D721Med (cell line): ENCODE measurements at regions not wholly inside any gene's neighbourhood (a gene's known extent, or its start where the extent isn't known, plus 50 kb on each side); places are given as distances from the start of the nearest gene placed in this dataset.
"Not testable (repeated sequence)": the region's sequence is repeated elsewhere in the genome, so short reads cannot be mapped to it uniquely, and the experiment has no call there.

Experiments
- DNase-seq: peaks from one replicate; pipeline ENCODE4 v3.0.0; 2011; ENCODE audit warnings: low spot score; ENCODE audit not compliant: insufficient read length
- FAIRE-seq: peaks from 2 replicates; lab custom pipeline; 2011; peaks lifted over from hg19 to GRCh38; lab: Jason Lieb, UNC
- TF ChIP-seq, protein P1 (sequence below): IDR thresholded peaks from 2 replicates; pipeline ENCODE4 v1.5.1; 2012; ENCODE audit warnings: mild to moderate bottlenecking, control low read depth; ENCODE audit not compliant: insufficient read depth; ENCODE audit errors: missing control alignments

DNA sequence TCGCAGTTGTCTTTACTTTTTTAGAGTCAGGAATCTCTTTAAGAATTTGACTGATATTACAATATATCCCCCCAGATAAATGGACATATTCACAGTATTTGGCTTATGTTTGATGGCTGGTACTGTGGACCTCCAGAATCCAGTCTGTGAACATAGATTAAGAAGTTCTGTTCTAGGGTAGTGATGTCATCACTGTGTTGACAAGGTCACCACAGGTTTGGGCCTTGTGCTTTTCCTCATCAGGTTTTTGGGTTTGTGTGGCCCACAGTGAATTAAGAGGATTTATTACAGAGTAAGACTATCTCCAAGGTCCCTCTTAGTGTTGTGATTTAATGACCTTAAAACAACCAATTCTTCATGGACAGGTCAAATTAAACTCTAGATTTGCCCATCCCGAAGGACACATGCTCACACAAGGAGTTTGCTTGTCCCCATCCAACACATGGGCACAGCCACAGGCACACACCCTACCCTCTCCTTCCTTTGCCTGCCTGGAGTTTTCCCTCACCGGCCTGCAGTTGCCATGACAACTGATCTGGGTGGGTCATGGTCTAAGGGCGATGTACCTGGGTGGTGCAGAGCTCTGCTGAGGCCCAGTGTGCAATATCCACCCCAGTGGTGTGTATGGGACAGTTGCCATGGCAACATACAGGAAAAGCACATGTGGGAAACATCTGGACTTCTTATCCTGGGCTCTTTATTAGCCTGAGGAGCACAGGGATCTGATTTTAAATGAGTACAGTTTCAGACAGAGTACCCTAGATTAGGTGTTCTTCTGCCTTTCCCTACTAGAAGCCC, 98.6 kb downstream of the NAV1 start:
- TF ChIP-seq, protein P1, sequence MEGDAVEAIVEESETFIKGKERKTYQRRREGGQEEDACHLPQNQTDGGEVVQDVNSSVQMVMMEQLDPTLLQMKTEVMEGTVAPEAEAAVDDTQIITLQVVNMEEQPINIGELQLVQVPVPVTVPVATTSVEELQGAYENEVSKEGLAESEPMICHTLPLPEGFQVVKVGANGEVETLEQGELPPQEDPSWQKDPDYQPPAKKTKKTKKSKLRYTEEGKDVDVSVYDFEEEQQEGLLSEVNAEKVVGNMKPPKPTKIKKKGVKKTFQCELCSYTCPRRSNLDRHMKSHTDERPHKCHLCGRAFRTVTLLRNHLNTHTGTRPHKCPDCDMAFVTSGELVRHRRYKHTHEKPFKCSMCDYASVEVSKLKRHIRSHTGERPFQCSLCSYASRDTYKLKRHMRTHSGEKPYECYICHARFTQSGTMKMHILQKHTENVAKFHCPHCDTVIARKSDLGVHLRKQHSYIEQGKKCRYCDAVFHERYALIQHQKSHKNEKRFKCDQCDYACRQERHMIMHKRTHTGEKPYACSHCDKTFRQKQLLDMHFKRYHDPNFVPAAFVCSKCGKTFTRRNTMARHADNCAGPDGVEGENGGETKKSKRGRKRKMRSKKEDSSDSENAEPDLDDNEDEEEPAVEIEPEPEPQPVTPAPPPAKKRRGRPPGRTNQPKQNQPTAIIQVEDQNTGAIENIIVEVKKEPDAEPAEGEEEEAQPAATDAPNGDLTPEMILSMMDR: no peak
- no peak for DNase-seq
- no peak for FAIRE-seq

DNA sequence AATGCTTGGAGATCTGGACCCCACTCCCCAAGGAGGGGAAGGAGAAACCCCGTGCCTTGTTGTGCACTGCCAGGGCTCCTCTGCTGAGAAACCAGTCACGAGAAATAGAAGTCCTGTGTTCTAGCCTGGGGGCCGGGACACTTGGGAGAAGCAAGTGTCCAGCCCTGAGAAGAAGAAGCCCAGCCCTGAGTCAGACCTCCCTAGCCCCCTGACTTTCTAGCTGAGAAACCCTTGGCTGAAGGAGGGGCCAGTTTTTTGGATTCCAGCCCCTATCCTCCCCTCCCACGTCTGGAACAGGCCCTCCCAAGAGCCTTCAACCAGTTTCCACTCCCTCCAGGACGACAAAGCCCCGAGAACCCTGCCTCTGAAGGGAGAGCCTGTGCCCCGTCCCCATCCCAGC, 100.5 kb downstream of the NAV1 start:
- TF ChIP-seq, protein P1: no peak
- FAIRE-seq (no peak), DNase-seq (no peak)

DNA sequence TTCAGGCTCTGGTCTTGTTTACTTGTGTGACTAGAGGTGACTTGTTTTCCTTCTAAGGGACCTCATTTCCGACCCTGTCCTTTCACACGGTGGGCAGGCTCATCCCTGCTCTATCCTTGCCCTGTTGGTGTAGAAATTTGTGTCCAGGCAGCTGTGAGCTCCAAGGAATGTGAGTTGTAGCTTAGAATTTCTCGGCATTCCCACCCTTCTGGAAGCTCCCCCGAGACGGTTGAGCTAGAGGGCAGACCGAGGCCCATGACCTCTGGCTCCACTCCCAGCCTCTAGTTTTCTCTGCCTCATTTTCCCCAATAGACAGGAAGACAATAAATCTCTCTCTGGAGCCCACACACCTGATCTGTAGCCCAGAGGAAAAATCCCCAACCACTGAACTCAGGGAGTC, 100.9 kb downstream of the NAV1 start:
- FAIRE-seq: no peak
- TF ChIP-seq, protein P1: no peak

DNA sequence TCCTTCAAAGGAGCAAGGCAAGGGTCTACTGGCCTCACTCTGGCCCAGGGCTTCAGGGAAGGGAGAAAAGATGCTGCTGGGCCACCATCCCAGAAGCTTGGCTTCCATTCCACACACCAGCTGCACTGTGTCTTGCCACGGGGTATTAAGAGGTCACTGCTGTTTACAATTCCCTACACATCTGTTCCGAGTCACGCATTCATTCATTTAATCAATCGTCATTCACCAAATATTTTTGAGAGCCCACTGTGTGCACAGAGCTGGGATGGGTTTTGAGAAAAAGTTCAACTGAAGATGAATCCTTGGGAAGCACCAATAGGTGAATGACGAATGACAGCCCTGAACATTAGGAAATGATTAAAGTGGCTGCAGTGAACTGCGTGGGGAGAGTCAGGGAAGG, 101.7 kb downstream of the NAV1 start:
- DNase-seq (no peak), FAIRE-seq (no peak)
- TF ChIP-seq, protein P1: no peak

More for the DNA sequence above, 100.9 kb downstream of the NAV1 start:
- no peak for DNase-seq

DNA sequence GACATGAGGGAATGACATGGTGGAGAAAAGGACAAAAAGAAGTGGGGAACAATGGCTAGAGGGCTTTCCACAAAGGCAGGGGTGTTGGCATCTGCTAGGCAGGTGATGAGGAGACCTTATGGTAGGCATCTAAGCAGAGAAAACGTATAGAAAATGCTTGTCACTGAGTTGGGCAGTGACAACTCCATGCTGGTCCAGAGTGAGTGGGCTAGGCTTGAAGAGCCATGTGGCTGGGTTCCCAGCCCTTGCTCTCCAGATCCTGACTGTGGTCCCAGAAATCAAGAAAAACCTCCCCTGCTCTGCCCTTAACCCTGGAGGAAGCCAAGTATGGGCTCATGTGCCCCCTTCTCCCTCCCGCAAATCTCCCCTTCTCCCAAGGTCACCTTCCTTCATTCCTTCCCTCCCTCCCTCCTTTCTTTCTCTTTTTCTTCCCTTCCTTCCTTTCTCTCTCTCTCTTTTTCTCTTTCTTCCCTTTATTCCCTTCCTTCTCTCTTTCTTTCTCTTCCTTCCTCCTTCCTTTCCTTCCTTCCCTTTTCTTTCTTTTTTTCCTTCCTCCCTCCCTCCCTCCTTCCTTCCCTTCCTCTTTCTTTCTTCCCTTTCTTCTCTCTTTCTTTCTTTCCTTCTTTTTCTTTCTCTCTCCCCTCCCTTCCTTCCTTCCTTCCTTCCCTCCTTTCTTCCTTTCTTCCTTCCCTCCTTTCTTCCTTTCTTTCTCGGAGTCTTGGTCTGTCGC, 102.8 kb downstream of the NAV1 start:
- TF ChIP-seq, protein P1: no peak
- FAIRE-seq (no peak), DNase-seq (no peak)

DNA sequence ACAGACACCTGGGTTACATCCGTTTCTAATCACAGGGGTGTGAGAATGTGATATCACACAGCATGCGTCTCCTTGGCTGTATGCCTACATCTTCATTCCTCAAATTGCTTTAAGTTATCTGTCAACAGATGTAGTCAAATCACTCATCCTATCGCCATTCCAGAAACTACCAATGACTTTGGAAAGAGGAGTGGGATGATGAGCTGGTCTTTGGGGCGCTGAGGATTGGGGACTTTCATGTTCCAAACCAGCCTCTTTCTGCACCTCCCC, 104.8 kb downstream of the NAV1 start:
- no peak for FAIRE-seq
- TF ChIP-seq, protein P1: no peak

DNA sequence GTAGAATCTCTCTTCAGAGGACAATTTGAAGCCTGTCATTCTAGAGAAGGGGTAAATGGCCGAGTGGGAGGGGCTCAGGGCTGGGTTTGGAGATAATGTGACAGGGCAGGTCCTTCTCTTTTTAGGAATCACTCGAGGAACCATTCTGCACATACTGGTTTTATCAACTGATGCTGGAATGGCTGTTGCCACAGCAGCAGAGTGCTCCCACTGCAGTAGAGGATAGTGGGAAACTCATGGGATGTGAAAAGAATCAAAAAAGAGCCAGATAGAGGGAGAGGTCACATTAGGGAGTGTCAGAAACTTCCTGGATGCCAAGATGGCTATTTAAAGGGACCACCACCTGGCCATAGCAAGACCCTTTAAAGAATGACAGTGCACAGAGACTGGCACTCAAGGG, 105.3 kb downstream of the NAV1 start:
- TF ChIP-seq, protein P1: no peak
- FAIRE-seq (no peak), DNase-seq (no peak)

More for the DNA sequence above, 104.8 kb downstream of the NAV1 start:
- DNase-seq: no peak

DNA sequence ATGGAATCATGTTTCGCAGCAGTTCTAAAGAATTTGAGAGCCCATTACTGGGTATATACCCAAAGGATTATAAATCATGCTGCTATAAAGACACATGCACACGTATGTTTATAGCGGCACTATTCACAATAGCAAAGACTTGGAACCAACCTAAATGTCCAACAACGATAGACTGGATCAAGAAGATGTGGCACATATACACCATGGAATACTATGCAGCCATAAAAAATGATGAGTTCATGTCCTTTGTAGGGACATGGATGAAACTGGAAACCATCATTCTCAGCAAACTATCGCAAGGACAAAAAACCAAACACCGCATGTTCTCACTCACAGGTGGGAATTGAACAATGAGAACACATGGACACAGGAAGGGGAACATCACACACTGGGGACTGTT, 106.1 kb downstream of the NAV1 start:
- not testable (repeated sequence) for DNase-seq, FAIRE-seq
